ENCODE measurements at regions not wholly inside any gene's neighbourhood (a gene's known extent, or its start where the extent isn't known, plus 50 kb on each side); places are given as distances from the start of the nearest gene placed in this dataset.

DNA sequence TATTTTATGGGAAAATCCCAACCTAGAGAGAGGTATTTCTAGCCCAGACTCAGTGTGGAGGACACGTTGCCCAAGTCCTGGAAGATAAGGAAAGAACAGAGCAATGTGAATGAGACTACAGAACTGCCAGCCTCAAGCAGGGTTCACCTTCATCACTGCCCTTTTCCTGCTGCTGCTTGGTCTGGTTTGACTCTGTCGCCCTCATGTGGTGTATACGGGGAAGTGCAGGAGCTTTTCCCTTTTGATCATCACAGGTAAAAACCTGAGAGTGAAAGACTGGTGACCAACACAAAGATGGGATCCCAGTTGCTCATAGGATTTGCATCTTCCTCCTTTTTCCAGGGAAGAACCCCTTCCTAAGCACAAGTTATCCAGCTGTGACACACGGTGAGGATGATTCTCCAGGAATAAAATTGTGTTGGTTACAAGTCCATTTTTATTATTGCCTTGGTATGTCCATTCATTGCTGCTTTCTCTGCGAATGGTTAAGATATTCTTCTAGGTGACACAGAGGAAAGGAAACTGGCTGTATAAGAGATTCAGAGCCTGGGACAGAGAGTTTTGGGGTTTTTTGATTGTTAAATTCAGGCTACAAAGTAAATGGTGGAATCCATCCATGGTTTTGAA lies 89.5 kb upstream of the CD53 start:
- H3K27ac ChIP-seq (ENCODE audit: extremely low read depth, low read depth, low read length), result no peak overlapping the region
- ChIA-PET CTCF (interaction anchor here (0.5 to 8.4 kb wide), 24 partner anchors 12 to 553 kb away, joined by 3 to 159 read pairs (median 4); no protein-coding TSS in a partner anchor), POLR2A (no interaction called here)
- TF ChIP-seq ZNF654 (tag by site-specific recombination; IDR thresholded peaks at IDR 0.05; ENCODE audit: low read depth) (peak; percentile 86), TRIM28 (IDR thresholded peaks at IDR 0.05; ENCODE audit: borderline replicate concordance, low read length) (no peak), ZBTB17 (tag by site-specific recombination; IDR thresholded peaks at IDR 0.05) (peak; percentile 49)
- TF ChIP-seq, protein P1, sequence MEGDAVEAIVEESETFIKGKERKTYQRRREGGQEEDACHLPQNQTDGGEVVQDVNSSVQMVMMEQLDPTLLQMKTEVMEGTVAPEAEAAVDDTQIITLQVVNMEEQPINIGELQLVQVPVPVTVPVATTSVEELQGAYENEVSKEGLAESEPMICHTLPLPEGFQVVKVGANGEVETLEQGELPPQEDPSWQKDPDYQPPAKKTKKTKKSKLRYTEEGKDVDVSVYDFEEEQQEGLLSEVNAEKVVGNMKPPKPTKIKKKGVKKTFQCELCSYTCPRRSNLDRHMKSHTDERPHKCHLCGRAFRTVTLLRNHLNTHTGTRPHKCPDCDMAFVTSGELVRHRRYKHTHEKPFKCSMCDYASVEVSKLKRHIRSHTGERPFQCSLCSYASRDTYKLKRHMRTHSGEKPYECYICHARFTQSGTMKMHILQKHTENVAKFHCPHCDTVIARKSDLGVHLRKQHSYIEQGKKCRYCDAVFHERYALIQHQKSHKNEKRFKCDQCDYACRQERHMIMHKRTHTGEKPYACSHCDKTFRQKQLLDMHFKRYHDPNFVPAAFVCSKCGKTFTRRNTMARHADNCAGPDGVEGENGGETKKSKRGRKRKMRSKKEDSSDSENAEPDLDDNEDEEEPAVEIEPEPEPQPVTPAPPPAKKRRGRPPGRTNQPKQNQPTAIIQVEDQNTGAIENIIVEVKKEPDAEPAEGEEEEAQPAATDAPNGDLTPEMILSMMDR (tag by site-specific recombination; IDR thresholded peaks at IDR 0.05), result peak; percentile 54
- TF ChIP-seq, protein P2, sequence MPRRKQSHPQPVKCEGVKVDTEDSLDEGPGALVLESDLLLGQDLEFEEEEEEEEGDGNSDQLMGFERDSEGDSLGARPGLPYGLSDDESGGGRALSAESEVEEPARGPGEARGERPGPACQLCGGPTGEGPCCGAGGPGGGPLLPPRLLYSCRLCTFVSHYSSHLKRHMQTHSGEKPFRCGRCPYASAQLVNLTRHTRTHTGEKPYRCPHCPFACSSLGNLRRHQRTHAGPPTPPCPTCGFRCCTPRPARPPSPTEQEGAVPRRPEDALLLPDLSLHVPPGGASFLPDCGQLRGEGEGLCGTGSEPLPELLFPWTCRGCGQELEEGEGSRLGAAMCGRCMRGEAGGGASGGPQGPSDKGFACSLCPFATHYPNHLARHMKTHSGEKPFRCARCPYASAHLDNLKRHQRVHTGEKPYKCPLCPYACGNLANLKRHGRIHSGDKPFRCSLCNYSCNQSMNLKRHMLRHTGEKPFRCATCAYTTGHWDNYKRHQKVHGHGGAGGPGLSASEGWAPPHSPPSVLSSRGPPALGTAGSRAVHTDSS (tag by site-specific recombination; IDR thresholded peaks at IDR 0.05), result peak; percentile 90
- H3K9me3 ChIP-seq (ENCODE audit: control insufficient read depth, insufficient read depth, low read depth, low read length), result no peaks in the 10 kb centered on the region
- no peaks in the 10 kb centered on the region for H3K4me1 ChIP-seq (ENCODE audit: control insufficient read depth, insufficient read depth, low read length)
- H3K4me3 ChIP-seq (ENCODE audit: low read depth, low read length), result no peak overlapping the region
- H3K36me3 ChIP-seq (ENCODE audit: control insufficient read depth in 2 of 2, insufficient read depth in 1 of 2, low read length in 2 of 2), result no peaks in the 10 kb centered on the region

DNA sequence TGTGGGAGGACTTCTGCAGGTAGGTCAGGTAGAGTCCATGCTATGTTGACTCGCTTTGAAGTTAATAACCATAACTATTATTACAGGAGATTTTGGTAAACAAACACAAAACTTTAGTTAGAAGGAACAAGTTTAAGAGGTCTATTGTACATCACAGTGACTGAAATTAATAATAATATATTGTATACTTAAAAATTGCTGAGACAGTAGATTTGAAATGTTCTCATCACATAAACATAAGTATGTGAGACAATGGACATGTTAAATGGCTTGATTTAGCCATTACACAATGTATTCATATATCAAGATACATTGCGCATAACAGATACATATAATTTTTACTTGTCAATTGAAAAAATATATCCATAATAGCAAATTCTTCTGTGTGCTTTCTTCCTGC lies 91.4 kb upstream of the CD53 start:
- ChIA-PET CTCF (interaction anchor here (0.6 to 8.4 kb wide), 41 partner anchors 9 to 553 kb away, joined by 3 to 159 read pairs (median 4); partner anchors contain the start of genes KCNA10 and KCNA2), POLR2A (no interaction called here)
- TF ChIP-seq, protein P3, sequence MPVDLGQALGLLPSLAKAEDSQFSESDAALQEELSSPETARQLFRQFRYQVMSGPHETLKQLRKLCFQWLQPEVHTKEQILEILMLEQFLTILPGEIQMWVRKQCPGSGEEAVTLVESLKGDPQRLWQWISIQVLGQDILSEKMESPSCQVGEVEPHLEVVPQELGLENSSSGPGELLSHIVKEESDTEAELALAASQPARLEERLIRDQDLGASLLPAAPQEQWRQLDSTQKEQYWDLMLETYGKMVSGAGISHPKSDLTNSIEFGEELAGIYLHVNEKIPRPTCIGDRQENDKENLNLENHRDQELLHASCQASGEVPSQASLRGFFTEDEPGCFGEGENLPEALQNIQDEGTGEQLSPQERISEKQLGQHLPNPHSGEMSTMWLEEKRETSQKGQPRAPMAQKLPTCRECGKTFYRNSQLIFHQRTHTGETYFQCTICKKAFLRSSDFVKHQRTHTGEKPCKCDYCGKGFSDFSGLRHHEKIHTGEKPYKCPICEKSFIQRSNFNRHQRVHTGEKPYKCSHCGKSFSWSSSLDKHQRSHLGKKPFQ (tag by site-specific recombination; IDR thresholded peaks at IDR 0.05), result no peak
- TF ChIP-seq ZNF600 (tag by site-specific recombination; IDR thresholded peaks at IDR 0.05) (no peak), IKZF3 (tag by site-specific recombination; IDR thresholded peaks at IDR 0.05) (no peak), ZNF248 (tag by site-specific recombination; IDR thresholded peaks at IDR 0.05) (no peak), ZNF335 (tag by site-specific recombination; conservative IDR thresholded peaks at IDR 0.05) (no peak), ZBTB7A (tag by site-specific recombination; IDR thresholded peaks at IDR 0.05; ENCODE audit: low read depth) (no peak), SALL2 (tag by site-specific recombination; IDR thresholded peaks at IDR 0.05; ENCODE audit: borderline replicate concordance) (no peak), PRDM1 (tag by site-specific recombination; IDR thresholded peaks at IDR 0.05) (no peak), ZNF366 (tag by site-specific recombination; conservative IDR thresholded peaks at IDR 0.05) (no peak), ZNF211 (tag by site-specific recombination; IDR thresholded peaks at IDR 0.05; ENCODE audit: low read depth) (no peak), ZNF341 (tag by site-specific recombination; IDR thresholded peaks at IDR 0.05; ENCODE audit: low read depth) (no peak), SCRT2 (tag by site-specific recombination; IDR thresholded peaks at IDR 0.05) (no peak), ZNF776 (tag by site-specific recombination; IDR thresholded peaks at IDR 0.05; ENCODE audit: borderline replicate concordance) (no peak), ZNF777 (tag by site-specific recombination; IDR thresholded peaks at IDR 0.05; ENCODE audit: borderline replicate concordance) (no peak), ZNF202 (tag by site-specific recombination; IDR thresholded peaks at IDR 0.05; ENCODE audit: borderline replicate concordance) (no peak)
- TF ChIP-seq, protein P4, sequence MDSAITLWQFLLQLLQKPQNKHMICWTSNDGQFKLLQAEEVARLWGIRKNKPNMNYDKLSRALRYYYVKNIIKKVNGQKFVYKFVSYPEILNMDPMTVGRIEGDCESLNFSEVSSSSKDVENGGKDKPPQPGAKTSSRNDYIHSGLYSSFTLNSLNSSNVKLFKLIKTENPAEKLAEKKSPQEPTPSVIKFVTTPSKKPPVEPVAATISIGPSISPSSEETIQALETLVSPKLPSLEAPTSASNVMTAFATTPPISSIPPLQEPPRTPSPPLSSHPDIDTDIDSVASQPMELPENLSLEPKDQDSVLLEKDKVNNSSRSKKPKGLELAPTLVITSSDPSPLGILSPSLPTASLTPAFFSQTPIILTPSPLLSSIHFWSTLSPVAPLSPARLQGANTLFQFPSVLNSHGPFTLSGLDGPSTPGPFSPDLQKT (IDR thresholded peaks at IDR 0.05; ENCODE audit: borderline replicate concordance, low read depth, low read length), result no peak
- TF ChIP-seq, protein P5, sequence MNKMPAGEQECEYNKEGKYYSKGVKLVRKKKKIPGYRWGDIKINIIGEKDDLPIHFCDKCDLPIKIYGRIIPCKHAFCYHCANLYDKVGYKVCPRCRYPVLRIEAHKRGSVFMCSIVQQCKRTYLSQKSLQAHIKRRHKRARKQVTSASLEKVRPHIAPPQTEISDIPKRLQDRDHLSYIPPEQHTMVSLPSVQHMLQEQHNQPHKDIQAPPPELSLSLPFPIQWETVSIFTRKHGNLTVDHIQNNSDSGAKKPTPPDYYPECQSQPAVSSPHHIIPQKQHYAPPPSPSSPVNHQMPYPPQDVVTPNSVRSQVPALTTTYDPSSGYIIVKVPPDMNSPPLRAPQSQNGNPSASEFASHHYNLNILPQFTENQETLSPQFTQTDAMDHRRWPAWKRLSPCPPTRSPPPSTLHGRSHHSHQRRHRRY (tag by site-specific recombination; IDR thresholded peaks at IDR 0.05), result no peak
- TF ChIP-seq, protein P6, sequence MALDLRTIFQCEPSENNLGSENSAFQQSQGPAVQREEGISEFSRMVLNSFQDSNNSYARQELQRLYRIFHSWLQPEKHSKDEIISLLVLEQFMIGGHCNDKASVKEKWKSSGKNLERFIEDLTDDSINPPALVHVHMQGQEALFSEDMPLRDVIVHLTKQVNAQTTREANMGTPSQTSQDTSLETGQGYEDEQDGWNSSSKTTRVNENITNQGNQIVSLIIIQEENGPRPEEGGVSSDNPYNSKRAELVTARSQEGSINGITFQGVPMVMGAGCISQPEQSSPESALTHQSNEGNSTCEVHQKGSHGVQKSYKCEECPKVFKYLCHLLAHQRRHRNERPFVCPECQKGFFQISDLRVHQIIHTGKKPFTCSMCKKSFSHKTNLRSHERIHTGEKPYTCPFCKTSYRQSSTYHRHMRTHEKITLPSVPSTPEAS (tag by site-specific recombination; IDR thresholded peaks at IDR 0.05), result no peak

More for the DNA sequence above, 91.4 kb upstream of the CD53 start:
- Histone ChIP-seq H3K27ac (ENCODE audit: extremely low read depth, low read depth, low read length) (no peak overlapping the region), H3K36me3 (ENCODE audit: control insufficient read depth in 2 of 2, insufficient read depth in 1 of 2, low read length in 2 of 2) (no peaks in the 10 kb centered on the region), H3K9me3 (ENCODE audit: control insufficient read depth, insufficient read depth, low read depth, low read length) (no peaks in the 10 kb centered on the region), H3K4me1 (ENCODE audit: control insufficient read depth, insufficient read depth, low read length) (no peaks in the 10 kb centered on the region), H3K4me3 (ENCODE audit: low read depth, low read length) (no peak overlapping the region)

Measured in HEK293 (cell line).